GM21576 (cell line): ENCODE measurements at regions not wholly inside any gene's neighbourhood (a gene's known extent, or its start where the extent isn't known, plus 50 kb on each side); places are given as distances from the start of the nearest gene placed in this dataset.

Experiments used
- ATAC-seq: cut with Tn5 transposase; IDR thresholded peaks from one replicate; pipeline ENCODE4 v1.9.1; 2021; ENCODE audit warnings: mild to moderate bottlenecking, moderate library complexity; ENCODE audit not compliant: unreplicated experiment

DNA sequence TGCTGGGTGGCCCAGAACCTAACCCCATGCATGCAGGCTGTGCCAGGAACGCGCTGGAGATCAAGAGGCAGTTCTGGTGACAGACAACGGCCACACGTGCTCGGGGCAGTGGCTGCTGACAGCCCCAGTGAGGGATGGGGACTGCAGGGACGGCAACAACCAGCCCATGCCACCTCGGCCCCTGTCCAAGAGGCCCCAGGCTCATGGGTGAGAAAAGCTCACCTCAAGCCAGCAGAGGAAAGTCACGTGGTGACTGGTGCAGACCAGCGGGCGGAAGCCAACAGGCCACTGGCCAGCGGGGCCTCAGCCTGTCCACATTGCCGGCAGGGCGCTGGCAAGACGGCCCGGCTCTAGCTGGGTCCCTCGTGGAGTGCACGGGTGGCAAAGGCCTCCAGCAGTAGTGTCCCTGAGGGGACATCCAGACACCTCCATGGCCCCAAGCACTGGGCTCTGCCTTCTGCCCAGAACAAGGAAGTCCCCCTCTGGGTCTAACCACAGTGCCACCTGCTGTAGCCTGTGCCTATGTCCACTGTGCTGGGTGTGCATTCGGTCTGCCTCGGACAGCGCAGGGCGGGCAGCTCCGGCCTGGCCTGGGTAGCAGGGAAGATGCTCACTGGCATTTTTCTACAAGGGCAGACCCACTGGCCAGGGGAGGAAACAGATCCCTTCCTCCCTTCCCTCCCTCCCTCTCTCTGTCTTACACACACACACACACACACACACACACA is 134.1 kb downstream of the NCOR2 start:
- no peak for ATAC-seq

GRCh38 chr12:124432376-124432775 is 135.0 kb downstream of the NCOR2 start:
- ATAC-seq = no peak

GRCh38 chr12:124431971-124432370 is 135.4 kb downstream of the NCOR2 start:
- ATAC-seq = no peak

DNA sequence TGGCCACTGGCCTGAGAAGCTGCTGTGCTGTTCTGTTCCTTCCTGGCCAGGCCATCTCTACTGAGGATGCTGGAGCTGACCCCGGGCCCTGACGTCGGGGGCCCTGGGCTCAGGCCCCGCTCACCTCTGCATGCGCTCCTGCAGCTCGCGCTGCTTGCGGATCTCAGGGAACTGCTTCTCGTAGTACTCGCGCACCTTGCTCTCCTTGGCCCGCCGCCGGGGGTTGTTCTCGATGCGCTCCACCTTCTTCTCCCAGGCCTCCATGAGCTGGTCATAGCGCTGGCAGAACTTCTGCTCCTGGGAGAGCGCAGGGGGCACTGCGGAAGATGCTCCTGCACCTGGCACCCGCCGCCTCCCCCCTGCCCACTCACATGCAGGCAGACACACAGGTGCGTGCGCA is 135.6 kb downstream of the RFLNA start:
- ATAC-seq = no peak

DNA sequence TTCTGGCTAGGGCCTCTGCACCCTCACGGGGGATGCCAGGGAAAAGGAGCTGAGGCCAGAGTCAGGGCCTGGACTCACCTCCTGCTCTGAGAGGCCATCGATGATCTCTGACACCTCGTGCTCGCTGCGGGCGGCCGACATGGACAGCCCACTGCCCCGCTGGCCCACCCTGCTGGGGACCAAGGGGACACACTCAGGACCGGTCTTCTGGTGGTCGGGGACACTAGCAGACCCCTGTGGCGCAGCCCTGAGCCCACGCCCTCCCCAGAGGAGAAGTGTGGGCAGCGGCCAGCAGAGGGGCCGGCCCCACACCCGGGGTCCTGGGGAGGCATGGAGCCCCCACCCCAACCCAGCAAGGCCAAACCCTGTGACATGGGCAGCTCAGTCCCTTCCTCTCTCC is 134.6 kb downstream of the RFLNA start:
- no peak for ATAC-seq

DNA sequence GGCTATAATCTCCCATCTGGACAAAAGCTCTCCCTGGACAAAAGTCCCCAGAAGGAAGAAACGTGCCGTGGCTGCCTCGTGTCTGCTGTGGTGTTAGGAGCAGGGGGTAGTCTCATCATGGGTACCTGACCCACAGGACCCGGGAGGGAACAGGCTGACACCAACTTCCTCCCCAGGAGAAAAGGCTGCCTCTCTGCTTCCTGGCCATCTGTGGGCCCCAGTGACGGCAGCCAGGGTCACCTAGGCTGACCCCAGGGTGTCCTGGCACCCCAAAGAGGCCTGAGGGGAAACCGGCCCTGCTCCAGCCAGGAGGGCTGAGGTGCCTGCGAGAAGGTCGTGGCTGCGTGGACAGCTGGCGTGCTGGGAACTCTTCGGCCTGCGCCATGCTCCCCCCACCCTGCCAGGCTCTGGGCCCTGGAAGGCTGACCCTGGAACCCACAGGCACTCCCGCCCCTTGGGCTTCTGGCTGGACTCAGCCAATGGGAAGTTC is 133.9 kb downstream of the RFLNA start:
- ATAC-seq = no peak

DNA sequence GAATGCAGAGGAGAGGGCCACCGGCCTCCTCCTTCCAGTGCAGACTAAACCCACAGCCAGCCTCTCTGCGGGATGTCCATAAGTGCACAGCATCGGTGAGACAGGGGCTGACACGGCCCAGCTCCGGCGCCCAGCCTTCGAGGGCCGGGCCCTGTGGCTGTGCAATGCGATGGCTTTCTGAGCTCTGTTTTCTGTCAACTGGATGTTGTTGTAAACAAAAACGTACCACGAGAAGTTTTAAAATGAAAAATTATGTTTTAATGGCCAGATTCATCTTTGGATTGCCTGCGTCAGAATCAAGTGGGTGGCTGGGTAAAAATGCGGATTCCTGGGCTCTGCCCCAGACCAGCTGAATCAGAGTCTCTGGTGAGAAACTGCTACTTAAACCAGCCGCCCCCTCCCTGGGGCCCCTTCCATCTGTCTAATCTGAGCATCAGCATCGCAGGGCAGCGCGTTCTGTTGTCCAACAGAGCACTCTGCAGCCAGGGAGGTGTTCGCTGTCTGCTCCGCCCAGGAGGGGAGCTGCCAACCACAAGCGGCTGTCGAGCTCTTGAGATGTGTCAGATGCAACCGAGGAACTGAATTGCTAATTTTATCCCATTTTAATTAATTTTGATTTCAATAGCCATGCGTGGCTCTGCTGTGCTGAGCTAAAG is 133.4 kb downstream of the RFLNA start:
- ATAC-seq = no peak

DNA sequence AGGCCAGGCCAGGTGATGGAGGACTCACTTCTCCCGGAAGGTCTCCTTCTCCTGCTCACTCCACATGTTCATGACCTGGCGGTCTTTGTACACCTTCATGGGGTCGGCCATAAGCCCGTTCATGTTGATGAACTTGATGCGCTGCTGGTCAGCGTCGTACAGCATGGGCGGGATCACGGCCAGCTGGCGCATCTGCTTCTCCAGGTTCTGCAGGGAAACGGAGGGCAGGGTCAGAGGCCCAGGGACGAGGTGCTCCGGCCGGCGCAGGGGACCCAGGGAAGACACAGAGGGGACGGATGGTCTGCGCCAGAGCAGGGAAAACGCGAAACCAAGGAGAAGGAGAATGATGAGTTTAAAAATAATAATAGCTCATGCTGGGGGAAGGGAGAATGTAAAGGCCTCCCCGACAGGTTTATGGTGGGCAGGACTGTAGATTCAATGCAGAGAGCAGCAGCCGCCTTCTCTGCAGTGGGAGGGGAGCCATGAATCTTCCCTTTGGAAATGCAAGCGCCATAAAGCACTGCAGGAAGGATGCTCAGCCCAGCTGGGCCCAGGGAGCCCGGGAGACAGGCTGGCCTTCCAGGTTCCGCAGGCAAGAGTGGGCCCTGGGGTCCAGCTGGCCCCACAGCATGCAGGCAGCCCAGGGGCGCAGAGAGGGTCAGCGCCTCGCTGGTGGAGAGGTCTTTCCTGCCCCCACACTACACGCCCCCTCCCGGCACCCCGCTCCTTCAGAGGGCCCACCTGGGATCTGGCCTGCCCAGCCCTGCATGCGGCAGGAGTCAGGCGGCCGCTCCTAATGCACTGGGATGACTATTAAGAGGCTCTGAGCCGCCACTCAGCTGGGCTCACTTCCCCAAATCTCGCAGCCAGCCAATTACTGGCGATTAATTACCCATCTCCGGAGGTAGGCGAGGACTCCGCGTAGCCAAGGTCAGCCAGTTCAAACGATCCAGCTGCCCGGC is 132.0 kb downstream of the RFLNA start:
- no peak for ATAC-seq

- no peak for ATAC-seq
Measured at GRCh38 chr12:124425667-124426066, 130.8 kb downstream of the RFLNA start.

DNA sequence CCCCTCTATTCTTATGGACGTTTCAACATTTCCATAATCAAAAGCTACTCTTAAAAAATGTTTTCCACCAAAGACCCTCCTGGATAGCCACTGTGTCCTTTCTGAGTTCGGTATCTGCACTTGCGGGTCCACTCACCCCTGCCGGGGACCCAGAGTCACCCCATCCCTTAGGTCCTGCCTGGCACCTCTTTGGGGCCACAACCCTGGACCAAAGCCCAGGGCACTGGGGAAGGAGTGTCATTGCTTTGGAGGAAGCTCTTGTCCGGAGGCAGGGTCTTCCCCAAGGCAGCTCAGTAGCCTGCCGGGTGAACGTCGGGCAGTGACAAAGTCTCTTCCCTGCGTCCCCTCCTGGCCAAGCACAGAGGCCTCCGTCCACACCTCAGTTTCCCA is 129.6 kb downstream of the RFLNA start:
- ATAC-seq = no peak

DNA sequence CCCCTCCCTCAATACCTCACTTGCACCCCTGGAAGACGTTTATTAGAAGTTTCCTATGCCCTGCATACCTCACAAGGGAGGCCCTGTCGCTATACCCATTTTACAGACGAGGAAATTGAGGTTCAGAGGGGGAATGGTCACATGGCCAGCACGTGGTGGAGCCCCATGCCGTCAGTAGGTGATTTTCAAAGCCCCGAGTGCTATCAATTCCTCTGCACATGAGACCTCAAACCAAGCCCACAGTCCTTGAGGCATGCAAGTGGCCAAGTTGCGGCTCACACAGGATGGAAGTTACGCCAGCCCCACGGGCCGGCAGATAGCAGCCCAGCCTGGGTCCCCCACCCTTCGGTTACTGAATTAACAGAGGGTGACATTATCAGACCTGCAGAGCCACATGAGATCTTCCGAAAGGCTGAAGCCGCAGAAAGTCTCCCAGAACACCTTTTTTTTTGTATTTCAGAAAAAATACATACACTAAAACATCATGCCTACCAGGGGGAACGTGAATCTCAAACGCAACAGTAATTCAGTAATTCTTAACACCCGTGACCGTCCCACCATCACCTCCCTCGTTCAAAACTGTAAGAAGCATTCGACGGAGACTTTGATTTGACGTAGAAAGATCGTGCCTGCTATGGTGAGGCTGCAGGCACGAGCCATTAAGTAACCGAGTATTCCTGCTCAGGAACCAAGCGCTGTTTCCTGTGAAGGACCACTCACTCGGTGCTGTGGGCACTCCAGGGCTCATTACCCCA is 129.0 kb downstream of the RFLNA start:
- no peak for ATAC-seq

GRCh38 chr12:124422570-124423523 is 128.0 kb downstream of the RFLNA start:
- no peak for ATAC-seq

- no peak for ATAC-seq
Measured at GRCh38 chr12:124422142-124422569, 127.3 kb downstream of the RFLNA start.

- no peak for ATAC-seq
Measured at GRCh38 chr12:124420996-124421674, 126.2 kb downstream of the RFLNA start.

GRCh38 chr12:124420041-124420995 is 125.4 kb downstream of the RFLNA start:
- no peak for ATAC-seq

- no peak for ATAC-seq
Measured at GRCh38 chr12:124419292-124420040, 124.6 kb downstream of the RFLNA start.

DNA sequence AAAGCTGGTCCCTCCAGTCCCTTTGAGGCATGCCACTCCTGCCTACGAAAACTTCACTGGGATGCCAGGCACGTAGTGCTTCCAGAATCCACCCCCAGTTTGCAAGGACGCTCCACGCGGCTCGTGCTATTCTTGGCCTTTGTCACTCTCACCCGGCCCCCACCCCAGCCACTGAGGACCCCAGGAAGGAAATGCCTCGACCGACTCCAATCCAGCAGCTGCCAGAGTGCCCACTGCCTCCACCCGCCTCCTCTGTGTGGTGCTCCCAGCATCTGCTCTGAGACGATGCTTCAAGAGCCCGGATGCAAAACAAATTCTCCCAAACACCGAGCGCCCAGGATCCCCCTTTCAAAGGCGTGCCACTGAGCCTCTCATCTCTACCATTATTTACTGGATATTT is 123.9 kb downstream of the RFLNA start:
- ATAC-seq = no peak
